GM19397 (cell line): ENCODE measurements at regions not wholly inside any gene's neighbourhood (a gene's known extent, or its start where the extent isn't known, plus 50 kb on each side); places are given as distances from the start of the nearest gene placed in this dataset.

ENCODE experiments used
- ATAC-seq: cut with Tn5 transposase; IDR thresholded peaks from one replicate; pipeline ENCODE4 v1.9.1; 2021; ENCODE audit warnings: mild to moderate bottlenecking, moderate library complexity; ENCODE audit not compliant: unreplicated experiment

DNA sequence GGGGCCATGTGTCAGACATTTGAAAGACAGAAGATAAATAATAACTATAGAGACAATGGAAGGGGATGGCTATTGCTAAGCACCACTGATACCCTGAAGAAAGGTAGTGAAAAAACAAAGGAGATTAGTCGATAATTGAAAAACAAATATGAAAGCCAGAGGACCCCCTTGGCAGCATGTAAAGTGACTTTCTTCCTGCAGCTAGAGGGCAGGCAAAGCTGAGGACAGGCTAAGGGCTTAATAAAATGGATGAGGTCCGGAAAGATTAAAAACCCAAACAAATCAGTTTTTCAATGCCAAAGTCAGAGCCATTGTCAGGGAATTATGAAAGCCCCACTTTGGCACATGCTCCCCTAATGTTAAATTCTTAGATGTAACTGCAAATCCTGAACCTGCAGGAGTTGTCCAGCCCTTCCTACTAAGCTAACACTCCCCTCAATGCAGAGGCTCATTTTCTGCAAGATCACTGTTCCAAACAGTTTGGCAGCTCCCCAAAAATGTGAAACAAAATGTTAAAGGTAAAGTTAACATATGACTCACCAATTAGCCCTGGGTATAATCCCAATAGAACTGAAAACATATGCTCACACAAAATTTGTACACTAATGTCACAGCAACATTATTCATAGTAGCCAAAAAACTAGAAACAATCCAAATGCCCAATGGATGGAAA is 1177.9 kb downstream of the GRIK2 start:
- no peak for ATAC-seq

GRCh38 chr6:102562713-102563112 is 1169.2 kb downstream of the GRIK2 start:
- no peak for ATAC-seq

GRCh38 chr6:102553214-102553613 is 1159.7 kb downstream of the GRIK2 start:
- ATAC-seq: no peak

- ATAC-seq: no peak
Observed at GRCh38 chr6:102549221-102549874, 1155.8 kb downstream of the GRIK2 start.

DNA sequence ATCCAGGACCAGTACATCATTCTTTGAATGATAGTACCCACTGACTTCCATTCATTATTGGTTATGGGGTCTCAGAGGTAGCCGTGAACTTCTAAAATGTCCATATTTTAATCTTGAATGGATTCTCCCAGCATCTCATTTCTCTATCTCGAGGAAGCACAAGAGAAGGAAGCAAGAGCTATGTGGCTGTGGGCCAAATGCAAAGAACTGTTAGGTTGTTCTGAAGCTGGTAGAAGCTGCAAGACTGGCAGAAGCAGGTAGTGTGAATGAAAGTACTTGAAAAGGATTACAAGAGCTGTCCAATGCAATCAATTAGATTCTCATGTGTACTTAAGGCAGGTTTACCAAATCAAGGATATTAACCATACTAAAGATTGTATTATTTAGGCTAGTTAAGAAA is 1131.8 kb downstream of the GRIK2 start:
- ATAC-seq: no peak

- ATAC-seq: no peak
Observed at GRCh38 chr6:102520966-102521365, 1127.5 kb downstream of the GRIK2 start.

- ATAC-seq: no peak
Observed at GRCh38 chr6:102517506-102517905, 1124.0 kb downstream of the GRIK2 start.

- peak; percentile 62 for ATAC-seq
Observed at GRCh38 chr6:102501615-102502014, 1108.1 kb downstream of the GRIK2 start.

DNA sequence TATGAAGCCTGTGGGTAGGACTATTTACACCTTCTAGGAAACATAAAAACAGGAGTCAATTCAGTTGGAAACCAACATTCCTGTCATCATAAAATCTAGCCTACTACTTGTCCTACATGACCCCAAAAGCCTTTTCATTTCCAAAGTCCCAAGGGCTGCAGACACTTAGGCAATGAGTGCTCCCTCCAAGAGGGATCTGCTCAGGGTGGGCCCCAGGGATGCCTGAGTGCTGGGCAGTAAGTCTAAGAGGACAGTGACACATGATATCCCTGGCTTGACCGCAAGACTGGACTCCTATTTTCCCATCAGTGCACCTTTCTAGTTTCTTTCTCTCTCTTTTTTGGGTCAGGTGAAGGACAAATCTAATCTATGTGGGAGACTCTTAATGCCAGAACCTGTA is 1101.3 kb downstream of the GRIK2 start:
- no peak for ATAC-seq

- no peak for ATAC-seq
Observed at GRCh38 chr6:102493485-102493884, 1100.0 kb downstream of the GRIK2 start.

DNA sequence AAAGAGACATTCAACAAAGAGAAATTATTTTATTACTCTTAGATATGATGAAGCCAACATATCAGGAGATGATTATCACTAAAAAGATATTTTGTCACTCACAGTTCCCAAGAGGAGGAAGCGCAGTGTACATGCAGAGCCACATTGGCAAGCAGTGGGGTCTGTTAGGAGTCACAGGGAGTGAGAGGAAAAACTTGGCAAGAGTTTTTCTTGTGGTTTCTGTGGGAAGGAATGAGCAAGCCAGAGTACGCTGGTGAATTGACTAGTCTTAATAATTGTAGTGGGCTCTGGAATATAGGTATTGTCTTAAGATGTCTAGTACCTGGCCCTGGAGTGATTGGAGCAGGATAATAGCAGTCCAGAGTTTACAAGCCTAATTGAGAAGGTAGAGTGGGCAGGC is 1095.2 kb downstream of the GRIK2 start:
- ATAC-seq: no peak

DNA sequence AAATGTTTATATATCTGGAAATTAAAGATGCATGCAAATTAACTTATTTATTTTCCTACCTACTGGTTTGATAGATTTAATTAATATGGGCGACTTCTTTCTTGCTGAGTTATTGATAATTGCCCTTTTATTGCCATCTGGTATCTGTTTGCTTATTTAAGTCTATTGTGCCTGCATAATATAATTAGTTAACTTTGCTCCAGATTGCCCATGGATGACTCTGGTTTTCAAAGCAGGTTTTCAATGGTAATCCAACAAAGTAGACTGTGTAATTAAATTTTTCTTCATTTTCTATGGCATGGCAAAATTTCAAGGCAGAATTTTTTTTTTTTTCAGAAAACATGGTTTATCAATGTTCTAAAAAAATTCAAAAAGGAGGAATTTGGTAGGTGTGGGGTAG is 1092.0 kb downstream of the GRIK2 start:
- no peak for ATAC-seq

DNA sequence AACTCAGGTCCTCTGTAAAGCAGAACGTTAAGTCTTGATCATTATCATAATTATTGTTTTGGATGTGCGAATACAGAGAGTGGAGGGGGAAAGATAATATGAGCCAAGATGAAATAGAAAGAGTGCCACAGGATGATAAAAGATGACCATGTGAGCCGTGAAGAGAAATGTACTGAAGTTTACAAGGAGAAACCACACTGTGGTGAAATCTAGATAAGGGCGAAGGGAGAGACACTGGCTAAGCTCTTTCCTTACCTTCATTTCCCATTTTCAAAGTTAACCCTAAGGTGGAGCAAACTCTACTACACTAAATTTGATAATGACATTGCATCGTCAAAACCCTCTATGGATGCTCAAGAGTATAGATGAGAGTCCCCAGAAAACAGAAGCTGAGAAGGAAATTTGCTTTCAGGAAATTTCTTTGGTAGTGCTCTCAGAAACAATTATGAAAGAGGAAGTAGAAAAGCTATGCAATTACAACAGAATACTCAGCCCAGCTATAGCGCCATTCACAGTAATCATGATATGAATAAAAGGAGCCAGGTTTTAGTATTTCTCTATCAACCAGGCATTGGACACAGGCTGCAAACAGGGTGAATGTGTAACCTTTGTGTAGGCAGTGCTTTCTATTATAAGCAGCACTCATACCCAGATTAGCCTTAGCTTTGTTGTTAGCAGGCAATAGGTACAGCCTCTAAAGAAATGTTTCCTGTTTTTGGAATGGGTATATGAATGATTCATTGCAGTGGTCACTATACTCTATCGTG is 1080.7 kb downstream of the GRIK2 start:
- ATAC-seq: no peak

DNA sequence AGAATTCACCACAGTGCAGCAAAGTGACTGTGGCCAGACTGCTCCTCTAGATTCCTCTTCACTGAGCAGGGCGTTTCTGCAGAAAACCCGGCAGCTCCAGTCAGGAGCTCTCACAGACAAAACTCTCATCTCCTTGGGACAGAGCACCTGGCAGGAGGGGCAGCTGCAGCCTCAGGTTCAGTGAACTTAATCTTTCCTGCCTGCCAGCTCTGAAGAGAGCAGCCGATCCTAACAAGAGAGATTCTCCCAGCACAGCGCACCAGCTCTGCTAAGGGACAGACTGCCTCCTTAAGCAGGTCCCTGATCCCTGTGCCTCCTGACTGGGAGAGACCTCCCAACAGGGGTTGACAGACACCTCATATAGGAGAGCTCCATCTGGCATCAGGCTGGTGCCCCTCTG is 1065.5 kb downstream of the GRIK2 start:
- no peak for ATAC-seq

- ATAC-seq: no peak
Observed at GRCh38 chr6:102438171-102438570, 1044.7 kb downstream of the GRIK2 start.

- ATAC-seq: no peak
Observed at GRCh38 chr6:102417368-102417998, 1024.0 kb downstream of the GRIK2 start.

DNA sequence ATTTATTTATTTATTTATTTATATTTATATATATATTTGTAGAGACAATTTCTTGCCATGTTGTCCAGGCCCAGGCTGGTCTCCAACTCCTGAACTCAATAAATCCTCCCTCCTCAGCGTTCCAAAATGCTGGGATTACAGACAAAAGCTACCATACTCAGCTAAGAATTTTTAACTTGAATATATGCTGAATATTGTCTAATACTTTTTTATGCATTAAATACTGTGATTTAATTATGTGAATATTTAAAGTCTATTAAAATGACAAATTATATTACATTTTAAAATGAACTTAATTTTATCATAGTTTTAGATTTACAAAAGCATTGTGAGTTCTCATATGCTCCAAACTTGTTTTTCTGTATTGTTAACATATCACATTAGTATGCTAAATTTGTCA is 1022.4 kb downstream of the GRIK2 start:
- no peak for ATAC-seq

DNA sequence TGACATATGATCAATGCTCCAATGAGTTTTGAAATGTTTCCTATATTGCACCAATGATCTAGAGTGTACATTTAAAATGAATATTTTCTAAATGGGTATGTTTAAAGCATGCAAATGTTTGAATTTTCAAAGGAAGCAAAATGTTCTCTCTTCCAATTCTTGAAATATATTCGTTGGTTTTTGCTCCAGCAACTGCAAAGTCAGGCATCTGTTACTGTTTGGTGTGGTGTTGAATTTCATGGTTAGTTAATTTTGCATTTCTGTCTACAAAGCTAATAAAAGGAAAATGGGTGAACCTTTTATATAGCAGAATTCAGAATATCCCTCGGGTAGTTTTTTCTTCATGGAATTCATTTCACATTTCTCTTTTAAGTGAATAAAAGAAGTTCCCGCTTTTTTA is 1018.3 kb downstream of the GRIK2 start:
- no peak for ATAC-seq

- ATAC-seq: no peak
Observed at GRCh38 chr6:102407886-102408741, 1014.6 kb downstream of the GRIK2 start.

DNA sequence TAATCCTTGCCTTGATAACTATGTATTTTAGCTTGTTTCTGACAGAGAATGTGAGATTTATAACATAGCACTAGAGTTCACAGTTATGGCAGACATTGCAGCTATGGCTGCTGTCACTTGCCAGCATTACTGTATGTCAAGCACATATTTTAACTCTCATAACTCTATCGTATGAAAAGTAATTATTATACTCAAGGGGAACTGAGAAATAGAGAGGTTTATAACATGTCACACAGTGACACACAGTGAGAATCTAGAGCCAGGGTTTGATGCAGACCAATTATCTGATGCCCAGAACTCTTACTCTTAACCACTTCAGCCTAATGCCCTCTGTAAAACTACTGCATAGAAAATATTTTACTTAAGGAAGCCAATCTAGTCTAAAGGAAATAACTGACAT is 1012.4 kb downstream of the GRIK2 start:
- no peak for ATAC-seq
